22Rv1 (cell line): ENCODE measurements at regions not wholly inside any gene's neighbourhood (a gene's known extent, or its start where the extent isn't known, plus 50 kb on each side); places are given as distances from the start of the nearest gene placed in this dataset.

Experiments used
- ZFX ChIP-seq: fragments of 450-650 bp; IDR thresholded peaks from 2 replicates; pipeline ENCODE4 v1.6.1; 2017; ENCODE audit warnings: antibody characterized with exemption, borderline replicate concordance
- TF ChIP-seq, protein P1 (sequence below): fragments of 450-650 bp; IDR thresholded peaks from 2 replicates; pipeline ENCODE4 v1.5.1; 2017; ENCODE audit warnings: mild to moderate bottlenecking

DNA sequence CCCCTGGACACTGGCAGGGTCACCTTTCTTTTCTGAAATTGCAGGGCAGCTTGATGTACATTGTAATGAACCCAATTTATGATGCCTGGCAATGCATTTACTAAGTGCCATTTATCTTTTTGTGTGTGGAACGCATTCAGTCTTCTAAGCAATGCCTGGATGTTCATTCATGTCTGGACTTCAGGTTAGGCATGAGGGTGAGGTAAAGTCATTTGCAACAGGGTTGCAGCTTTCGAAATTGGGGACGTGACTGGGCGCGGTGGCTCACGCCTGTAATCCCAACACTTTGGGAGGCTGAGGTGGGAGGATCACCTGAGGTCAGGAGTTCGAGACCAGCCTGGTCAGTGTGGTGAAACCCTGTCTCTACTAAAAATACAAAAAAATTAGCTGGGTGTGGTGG lies 134.6 kb downstream of the SOX4 start:
- TF ChIP-seq, protein P1, sequence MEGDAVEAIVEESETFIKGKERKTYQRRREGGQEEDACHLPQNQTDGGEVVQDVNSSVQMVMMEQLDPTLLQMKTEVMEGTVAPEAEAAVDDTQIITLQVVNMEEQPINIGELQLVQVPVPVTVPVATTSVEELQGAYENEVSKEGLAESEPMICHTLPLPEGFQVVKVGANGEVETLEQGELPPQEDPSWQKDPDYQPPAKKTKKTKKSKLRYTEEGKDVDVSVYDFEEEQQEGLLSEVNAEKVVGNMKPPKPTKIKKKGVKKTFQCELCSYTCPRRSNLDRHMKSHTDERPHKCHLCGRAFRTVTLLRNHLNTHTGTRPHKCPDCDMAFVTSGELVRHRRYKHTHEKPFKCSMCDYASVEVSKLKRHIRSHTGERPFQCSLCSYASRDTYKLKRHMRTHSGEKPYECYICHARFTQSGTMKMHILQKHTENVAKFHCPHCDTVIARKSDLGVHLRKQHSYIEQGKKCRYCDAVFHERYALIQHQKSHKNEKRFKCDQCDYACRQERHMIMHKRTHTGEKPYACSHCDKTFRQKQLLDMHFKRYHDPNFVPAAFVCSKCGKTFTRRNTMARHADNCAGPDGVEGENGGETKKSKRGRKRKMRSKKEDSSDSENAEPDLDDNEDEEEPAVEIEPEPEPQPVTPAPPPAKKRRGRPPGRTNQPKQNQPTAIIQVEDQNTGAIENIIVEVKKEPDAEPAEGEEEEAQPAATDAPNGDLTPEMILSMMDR, result no peak
- no peak for TF ChIP-seq ZFX
